ENCODE measurements at regions not wholly inside any gene's neighbourhood (a gene's known extent, or its start where the extent isn't known, plus 50 kb on each side); places are given as distances from the start of the nearest gene placed in this dataset.

DNA sequence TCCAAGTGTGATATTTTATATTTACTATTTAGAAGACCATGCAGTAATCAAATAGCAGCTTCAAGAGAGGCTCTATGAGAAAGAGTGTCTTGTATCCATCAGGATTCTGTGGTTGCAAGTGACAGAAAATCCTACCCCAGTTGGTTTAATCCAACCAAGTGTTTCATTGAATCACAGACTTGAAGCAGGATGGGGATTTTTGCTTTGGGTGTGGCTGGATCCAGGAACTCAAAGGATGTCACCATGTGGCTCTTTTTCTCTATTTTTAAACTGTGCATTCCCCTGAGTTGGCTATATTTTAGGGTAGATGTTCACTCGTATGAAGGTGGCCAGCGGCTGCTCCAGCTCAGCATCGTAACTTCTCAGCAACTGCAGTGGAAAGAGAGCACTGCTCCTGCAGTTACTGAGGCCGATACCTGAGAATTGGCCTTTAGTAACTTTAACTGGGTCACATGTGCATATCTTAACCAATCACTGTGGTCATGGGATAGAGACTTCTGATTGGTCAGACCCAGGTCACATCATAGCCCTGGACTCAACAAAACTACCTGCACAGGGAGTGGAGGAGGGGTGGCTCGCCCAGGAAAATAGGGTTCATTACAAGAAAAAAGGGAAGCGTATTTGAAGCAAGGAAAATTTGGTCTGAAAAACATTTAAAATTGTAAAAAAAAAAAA is 396.1 kb upstream of the SULF2 start:
- TF ChIP-seq POLR2AphosphoS5 (IDR thresholded peaks at IDR 0.05), result no peak
- TF ChIP-seq, protein P1, sequence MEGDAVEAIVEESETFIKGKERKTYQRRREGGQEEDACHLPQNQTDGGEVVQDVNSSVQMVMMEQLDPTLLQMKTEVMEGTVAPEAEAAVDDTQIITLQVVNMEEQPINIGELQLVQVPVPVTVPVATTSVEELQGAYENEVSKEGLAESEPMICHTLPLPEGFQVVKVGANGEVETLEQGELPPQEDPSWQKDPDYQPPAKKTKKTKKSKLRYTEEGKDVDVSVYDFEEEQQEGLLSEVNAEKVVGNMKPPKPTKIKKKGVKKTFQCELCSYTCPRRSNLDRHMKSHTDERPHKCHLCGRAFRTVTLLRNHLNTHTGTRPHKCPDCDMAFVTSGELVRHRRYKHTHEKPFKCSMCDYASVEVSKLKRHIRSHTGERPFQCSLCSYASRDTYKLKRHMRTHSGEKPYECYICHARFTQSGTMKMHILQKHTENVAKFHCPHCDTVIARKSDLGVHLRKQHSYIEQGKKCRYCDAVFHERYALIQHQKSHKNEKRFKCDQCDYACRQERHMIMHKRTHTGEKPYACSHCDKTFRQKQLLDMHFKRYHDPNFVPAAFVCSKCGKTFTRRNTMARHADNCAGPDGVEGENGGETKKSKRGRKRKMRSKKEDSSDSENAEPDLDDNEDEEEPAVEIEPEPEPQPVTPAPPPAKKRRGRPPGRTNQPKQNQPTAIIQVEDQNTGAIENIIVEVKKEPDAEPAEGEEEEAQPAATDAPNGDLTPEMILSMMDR (IDR thresholded peaks at IDR 0.05), result no peak
- no peak for TF ChIP-seq POLR2A (IDR thresholded peaks at IDR 0.05; ENCODE audit: low read depth)
